HG02763 (cell line): ENCODE measurements at regions not wholly inside any gene's neighbourhood (a gene's known extent, or its start where the extent isn't known, plus 50 kb on each side); places are given as distances from the start of the nearest gene placed in this dataset.

Source experiments
- ATAC-seq: cut with Tn5 transposase; IDR thresholded peaks from one replicate; pipeline ENCODE4 v1.9.1; 2021; ENCODE audit warnings: mild to moderate bottlenecking, moderate library complexity; ENCODE audit not compliant: unreplicated experiment

DNA sequence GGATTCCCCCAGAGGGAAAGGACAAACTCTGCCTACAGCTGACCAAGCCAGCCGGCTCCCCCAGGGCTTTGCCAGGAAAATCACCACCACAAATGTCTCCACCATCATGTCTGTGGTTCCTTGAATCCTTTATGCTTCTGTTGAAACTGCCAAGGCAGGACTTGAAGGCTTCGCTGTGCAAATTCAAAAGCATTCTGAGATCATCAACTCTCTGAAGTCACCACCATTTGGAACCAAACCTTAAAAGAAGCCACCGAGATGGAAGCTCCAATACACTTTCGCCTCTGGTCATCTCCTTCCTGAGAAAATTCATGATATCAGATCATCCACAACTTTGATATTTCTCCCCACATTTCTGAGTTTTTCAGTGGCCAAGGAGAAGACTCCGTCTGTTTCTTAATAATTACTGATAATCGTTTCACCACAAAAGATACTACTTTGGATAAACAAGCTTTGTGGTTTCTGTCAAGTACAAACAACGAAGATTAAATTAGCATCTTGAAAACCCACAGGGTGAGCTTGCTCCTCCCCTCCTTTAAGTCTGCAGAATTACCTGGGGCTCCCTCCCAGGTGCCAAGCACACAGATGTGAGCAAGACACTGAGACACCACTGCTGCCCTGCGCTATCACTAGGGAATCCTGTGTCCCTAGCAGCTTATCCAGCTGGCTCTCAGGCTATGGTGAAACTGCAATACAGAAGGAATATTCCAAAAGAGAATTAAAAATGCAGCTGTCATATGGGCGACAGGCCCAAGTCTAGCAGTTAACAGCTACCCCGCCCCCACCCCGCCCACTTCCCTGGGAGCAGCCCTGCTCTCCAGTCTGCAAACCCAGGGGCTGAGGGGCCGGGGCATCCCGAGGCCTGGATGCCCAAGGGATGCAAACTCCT is 125.0 kb upstream of the TBL1X start:
- ATAC-seq, result no peak

DNA sequence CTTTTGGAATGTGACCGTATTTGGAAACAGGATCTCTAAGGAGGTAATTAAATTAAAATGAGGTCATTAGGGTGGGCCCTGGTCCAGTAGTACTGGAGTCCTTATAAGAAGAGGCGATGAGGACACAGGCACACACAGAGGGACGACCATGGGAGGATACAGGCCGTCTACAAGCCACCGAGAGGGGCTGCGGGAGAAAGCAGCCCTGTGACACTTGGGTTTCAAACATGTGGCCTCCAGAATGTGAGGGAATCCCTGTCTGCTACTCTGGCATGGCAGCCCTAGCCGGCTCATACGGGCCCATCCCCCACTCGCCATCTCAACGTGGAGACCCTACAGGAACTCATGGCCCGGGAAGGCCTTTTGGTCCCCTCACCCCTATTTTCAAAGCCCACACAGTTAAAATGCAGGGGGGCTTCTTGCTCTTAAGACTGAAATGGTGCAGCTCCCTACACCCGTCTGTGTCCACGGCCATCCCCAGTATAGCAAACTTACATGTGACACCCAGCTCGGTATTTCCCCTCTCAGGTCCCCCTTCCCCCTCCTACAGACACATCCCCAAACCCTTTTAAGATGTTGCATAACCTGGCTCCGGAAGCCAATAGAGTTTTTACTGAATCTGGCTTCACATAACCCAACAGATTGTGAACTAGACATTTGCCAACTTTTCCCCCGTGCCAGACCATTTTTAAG is 124.1 kb upstream of the TBL1X start:
- ATAC-seq, result peak; percentile 32

DNA sequence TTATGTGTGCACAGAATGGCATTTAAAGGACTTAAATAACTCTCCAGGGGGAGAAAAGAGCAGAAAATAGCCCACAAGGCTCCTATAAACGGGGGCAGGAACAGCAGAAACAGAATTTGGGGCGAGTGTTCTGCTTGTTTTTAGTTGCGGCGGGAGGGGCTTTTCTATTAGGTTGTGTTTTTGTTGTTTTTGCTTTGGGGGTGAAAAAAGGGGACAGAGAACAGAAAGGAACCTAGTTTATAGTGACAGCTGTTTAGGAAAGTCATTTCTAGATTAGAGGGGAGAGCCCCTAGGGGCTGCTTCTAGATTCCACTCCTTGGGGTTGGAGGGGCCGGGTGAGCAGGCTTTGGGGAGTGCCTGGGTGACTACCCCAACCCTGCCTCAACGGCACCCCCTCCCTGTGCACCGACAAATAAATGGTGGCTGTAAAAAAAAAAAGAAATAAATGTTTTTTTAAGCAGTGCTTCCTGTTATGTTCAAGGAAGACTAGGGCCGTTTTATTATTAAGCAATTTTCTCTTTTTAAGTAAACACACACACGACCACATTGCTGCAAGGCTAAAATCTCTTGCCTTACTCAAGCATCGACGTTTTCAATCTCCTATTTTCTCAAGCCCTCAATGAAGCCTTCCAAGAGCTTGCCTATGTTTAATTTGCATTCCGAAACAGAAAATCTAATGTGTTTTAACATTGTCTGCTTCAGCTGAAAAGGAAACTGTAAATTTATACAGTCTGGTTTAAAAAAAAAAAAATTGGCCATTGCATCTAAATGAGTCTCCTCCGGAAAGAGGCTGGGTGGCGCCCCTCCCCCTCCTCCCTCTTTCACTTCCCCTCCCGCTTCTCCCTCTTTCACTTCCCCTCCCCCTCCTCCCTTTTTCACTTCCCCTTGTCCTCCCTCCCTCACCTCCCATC is 123.3 kb upstream of the TBL1X start:
- peak; percentile 73 for ATAC-seq

DNA sequence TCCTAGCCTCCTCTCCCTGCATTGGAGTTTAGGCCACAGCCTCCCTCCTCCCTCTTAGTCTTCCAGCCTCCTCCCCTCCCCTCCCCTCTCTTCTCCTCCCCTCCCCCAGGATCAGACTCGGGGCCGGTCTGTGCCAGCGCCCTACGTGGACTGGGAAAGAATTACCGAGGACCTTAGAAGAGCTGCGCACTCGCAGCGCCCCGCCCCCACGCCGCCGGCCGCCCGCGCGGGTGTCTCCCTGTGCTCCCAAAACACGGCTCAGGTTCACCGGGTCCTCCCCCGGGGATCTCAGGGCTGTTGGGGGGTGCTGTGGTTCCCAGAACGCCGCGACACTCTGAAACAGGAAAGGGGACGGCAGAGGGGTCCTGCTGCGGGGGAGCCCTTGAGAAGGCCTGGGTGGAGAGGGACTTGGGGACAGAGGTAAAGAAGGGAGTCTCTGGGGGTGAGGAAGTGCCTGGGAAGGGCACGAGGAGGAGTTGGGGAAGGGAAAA is 122.3 kb upstream of the TBL1X start:
- no peak for ATAC-seq

DNA sequence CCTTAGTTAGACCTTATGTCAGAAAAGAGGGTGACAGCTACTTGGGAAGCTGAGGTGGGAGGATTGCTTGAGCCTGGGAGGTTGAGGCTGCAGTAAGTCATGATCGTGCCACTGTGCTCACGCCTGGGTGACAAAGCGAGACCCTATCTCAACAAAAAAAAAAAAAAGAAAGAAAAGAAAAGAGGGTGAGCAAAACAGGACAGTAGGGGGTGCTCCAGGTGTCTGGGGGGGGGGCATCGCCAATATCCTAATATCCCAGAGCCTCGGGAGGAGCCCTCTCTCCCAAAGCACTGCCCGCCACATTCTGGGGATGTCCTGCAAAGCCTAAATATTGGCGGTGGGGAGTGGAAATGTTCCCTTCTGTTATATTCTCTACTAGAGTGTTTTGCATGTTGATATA is 120.9 kb upstream of the TBL1X start:
- no peak for ATAC-seq

DNA sequence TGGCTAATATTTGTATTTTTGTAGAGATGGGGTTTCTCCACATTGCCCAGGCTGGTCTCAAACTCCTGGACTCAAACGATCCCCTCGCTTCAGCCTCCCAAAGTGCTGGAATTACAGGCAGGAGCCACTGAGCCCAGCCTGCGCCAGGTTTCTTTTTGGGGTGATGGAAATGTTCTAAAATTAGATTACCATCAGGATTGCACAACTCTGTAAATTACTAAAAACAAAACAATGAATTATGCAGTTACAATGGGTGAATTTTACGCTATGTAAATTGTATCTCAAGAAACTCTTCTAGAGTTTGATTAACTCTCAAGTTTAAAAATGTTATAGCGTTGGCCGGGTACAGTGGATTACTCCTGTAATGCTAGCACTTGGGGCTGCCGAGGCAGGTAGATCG is 118.9 kb upstream of the TBL1X start:
- ATAC-seq, result no peak

DNA sequence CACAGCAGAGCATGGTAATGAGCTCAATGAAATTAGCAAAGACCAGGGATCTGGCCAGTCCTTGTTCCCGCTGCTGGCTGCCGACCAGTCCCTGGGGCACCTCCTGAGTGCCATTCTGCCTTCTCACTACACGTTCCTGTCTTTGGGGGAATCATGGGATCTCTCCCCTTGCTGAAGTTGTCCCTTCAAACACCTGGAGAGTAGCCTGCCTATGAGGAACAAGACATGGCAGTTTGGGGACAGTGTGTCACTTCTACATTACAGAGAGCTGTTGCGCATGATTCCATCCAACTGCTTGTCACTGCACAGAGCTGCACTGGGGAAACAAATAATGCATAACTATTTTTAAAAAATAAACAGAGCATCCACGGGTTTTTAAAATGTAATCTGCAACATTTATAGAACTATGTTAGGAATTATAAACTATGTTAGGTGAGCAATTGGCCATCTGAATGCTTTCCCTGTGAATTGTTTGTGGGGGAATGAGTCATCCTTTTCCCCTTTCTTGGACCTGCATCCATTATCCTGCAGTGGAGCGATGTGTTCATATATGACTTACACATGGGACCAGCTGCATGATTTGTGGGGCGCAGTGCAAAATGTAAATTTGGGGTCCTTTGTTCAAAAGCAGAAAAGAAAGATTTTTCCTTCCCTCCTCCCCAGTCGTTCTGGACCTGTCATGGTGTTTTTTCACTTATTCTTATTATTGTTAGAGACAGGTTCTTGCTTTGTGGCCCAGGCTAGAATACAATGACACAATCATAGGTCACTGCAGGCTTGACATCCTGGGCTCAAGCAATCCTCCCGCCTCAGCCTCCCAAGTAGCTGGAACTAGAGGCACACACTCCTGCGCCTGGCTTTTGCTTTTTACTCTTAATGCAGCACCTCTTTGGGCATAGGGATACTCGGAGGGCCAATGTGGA is 115.0 kb upstream of the TBL1X start:
- ATAC-seq, result no peak

DNA sequence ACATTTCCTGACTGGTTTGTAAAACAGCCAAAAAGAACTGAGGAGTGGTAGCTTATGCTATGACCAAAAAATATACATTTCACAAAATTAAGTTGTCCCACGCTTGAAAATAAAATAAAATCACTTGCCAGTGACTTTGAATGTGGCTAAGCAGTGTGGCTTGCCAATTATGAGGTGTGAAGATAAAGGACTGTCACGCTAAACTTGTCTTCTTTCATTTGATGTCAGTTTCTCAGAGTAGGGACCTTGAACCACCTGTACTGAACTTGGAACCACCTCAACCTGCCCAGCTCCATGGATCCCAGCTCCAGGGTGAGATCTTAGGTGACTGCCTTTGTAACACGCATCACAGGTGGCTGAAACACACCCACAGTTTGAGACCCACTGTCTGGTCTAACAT is 113.7 kb upstream of the TBL1X start:
- no peak for ATAC-seq

DNA sequence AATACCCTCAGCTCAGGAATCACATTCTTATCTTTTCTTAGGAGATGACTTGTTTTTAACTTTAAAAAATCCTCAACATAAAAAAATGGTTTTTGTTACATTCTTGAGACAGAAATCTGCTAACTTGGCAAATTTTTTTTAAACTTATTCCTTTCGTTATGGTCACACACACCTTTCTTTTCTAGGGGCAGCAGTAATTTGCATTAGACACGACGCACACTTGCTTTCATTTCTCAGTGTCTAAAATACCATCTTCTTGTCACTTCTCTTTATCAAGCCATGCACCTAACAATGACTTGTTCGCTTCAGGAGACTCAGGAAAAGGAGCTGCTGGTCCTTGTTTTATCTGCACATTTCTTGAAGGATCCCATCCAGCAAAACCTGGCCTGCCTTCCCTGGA is 112.6 kb upstream of the TBL1X start:
- peak; percentile 61 for ATAC-seq

DNA sequence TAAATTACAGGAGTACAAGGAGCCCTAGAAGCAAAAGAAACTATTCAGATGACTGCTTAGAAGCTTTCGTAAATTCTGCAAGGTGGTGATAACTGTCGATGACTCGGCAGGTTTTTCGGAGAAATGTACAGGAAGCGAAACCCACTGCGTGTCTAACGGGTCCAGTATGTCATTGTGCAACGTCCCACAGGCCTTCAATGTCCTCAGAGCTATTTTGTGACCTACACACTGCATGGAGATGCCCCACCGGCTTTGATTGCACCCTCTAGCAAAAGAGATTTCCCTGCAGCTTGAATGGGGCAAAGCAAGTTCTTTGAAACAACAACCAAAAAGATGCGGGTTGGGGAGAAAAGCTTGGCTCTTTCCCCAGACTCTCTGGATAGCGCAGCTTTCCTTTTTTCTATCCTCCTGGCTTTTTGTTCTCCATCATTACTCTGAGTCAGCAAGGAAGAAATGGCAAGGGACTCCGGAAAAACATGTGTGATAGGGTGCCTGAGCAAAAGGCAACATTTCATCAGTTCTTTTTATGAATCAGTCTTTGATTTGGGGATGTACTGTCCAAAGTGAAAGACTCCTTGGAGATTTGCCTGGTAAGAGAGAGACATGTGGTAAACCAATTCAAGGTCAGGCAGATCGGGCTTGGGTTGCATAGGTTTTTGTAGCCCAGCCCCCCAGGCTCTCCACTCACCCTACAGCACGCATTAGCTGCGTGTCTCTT is 112.0 kb upstream of the TBL1X start:
- peak; percentile 56 for ATAC-seq

DNA sequence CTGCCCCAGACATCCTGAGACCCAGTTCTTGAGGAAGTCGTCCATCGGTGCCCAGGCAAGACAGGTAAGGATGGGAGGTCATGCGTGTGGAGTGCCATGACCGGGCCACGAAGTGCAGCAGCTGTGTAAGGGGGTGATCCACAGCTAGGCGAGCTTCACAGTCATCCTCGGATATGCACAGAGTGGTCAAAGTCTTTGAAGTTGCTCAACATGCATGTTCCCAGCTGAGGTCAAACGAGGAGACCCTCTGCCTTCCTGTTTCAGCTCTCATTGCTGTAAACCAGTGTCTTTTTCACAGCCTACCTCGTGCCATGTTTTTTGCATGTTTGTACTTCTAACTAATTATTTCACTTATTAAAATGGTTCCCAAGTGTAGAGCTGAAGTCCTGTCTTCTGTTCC is 109.9 kb upstream of the TBL1X start:
- no peak for ATAC-seq

DNA sequence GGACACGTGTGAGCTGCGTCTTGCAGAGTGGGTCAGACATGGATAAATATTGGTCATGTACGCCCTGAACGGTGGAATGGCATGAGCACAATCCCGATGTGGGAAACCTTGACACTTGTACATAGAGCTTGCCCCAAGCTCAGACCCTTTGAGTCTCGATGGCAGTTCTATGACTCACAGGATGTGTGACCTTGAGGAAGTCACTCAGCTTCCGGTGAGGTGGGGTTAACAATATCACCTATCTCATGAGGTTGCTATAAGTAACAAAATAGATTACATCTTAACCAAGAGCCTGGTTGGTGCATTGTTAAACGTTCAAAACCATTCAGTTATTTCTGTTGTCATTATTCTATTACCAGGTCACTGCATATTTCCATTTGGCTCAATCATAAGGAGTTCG is 109.1 kb upstream of the TBL1X start:
- ATAC-seq, result no peak

DNA sequence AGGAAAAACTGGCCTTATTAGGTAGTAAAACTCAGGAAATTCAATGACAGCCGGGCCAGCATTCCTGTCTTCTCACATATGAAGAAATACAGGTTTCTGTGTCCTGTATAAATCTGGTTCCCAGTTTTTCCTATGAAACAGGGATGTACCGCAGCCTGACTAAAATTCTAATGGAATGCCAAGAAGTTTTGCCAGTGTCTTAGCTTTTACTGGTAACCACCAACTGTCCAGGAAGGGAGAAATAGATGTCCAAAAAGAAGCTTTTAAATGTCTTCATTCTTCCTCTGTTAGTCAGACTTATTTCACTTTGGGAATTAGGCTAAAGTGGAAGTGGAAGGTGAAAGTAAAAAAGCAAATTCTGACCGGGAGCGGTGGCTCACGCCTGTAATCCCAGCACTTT is 108.0 kb upstream of the TBL1X start:
- no peak for ATAC-seq

DNA sequence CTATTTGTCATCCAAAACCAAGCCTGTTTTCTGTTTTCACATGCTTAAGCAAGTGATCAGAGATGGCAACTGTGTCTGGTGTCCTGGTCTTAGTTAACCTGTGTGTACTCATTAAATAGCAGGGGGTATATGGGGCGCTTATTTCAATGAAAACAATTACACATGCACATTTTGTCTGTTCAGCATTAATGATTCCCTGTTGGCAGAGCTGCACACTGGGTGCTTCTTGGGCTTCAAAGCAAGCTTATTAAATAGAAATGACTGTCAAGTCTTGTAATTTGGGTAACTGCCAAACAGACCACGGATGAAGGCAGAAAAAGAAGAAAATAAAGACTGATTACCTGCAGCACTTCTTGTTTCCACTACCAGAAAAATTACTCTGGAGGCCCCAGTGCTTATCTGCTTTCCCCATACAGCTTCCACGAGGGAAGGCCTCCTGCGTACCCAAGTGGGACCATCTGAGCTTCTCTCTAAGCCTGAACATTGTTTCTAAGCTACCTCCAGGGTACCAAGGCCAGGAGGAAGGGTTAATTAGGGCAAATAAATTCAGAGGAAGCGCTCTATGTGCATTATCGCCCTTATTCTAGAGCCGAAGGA is 107.2 kb upstream of the TBL1X start:
- no peak for ATAC-seq

DNA sequence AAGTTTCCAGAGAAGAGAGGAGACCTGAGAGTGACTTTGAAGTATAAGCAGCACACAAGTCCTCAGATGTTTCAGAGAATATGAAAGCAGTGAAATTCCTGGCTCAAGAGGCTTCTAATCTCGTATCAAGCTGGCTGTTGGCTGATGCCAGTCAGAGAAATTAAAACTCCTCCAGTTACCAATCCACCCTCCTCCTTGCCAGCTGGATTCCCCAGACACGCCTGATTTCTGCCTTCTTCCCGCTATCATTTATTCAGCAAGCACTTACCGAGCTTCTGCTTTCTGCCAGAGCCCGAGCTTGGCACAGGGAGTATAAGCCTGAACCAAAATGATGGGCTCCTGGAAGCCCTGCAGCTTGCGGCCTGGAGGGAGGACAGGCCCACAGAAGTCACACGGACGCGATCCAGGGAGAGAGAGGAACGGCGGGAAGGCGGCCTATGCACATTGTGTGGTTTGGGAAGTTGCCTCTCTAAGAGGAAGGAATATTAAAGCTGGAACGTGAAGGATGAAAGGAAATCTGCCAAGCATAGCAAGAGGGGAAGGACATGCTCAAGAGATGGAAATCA is 102.4 kb upstream of the TBL1X start:
- no peak for ATAC-seq

DNA sequence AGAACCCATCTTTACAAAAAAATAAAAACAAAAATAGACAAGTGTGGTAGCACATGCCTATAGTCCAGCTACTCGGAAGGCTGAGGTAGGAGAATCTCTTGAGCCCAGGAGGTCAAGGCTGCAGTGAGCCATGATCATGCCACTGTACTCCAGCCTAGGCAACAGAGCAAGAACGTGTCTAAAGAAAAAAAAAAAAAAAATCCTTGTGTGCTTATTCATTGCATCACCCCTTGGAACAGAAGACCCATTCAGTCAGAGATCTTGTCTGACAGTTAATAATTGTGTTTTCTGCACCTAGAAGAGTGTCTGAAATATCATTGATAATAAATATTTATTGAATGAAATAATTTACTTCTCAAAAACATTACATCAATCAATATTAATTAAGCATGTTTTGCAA is 97.4 kb upstream of the TBL1X start:
- ATAC-seq, result no peak

DNA sequence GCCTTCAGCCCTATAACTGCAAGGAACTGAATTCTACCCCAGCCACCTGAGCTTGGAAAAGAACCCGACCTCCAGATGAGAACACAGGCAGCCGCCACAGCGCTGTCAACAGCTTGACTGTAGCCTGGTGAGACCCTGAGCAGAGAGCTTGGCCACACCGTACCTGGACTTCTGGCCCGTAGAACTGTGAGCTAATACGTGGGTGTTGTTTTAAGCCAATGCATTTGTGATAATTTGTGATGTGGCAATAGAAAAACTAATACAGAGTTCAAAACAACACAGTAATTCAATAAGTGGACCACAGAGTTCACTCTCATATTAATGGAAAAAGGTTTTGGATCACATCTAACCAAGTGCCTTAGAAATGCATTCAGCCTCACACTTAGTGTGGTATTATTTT is 96.6 kb upstream of the TBL1X start:
- ATAC-seq, result no peak

DNA sequence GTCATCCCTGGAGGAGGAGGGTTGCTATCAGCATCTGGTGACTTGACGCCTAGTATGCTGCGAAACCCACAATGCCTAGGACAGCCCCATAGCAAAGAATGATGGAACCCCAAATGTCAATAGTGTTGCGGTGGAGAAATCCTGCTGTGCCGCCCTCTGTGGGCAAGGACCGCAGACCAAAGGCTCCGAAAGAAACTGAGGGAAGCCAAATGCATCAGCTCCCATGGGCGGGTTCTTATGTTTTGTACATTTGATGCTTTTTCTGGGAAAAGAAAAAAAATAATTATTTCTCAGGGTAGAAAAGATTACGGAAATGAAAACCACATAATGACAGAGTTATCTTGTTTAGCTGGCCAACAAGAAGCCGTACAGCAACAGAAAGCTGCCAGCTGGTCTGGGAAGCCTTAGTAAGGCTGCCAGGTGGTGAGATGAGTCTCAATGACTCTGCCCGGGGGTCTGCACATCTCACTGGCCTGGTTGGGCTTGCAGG is 95.0 kb upstream of the TBL1X start:
- no peak for ATAC-seq

DNA sequence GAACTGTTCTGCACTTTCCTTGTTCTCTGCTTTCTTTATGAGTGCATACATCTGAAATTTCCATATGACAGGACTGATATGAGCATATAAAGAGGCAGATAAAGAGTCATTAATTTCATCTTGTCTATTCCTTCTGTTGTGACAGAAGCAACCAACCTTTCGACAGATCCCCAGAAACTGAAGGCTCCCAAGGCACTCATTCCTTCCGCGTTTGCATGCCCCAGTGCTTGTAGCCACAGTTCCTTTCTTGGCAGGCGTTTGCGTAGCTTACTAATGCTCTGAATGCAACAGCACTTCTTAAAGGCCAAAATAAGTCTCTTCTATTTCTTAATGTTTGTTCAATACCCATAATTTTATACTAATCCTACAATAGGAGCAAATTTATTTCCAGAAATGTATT is 94.0 kb upstream of the TBL1X start:
- ATAC-seq, result no peak
